ENCODE measurements at regions not wholly inside any gene's neighbourhood (a gene's known extent, or its start where the extent isn't known, plus 50 kb on each side); places are given as distances from the start of the nearest gene placed in this dataset.
A peak's percentile ranks its signal among the peaks of the same experiment; 100 is the strongest.
"Not testable (repeated sequence)": the region's sequence is repeated elsewhere in the genome, so short reads cannot be mapped to it uniquely, and the experiment has no call there.

- not testable (repeated sequence) for DNase-seq
Measured at GRCh38 chr10:38364073-38364472, 269.9 kb downstream of the ZNF37A start.

- DNase-seq: peak; percentile 1 to 22
Measured at GRCh38 chr10:38365917-38366316, 271.8 kb downstream of the ZNF37A start.

- not testable (repeated sequence) for DNase-seq
Measured at GRCh38 chr10:38383800-38384199, 289.7 kb downstream of the ZNF37A start.

- DNase-seq: not testable (repeated sequence)
Measured at GRCh38 chr10:38386869-38387268, 292.7 kb downstream of the ZNF37A start.

- peak in 1 of 2 experiments; percentile 0 for DNase-seq
Measured at GRCh38 chr10:38390725-38391124, 296.6 kb downstream of the ZNF37A start.

- not testable (repeated sequence) for DNase-seq
Measured at GRCh38 chr10:38395465-38395864, 301.3 kb downstream of the ZNF37A start.

GRCh38 chr10:38396178-38396954 lies 302.2 kb downstream of the ZNF37A start:
- not testable (repeated sequence) for DNase-seq

- not testable (repeated sequence) for DNase-seq
Measured at GRCh38 chr10:38401565-38401964, 307.4 kb downstream of the ZNF37A start.

GRCh38 chr10:38402442-38403346 lies 308.6 kb downstream of the ZNF37A start:
- peak; percentile 59 to 92 for DNase-seq

GRCh38 chr10:38403347-38404117 lies 309.4 kb downstream of the ZNF37A start:
- DNase-seq: not testable (repeated sequence)

- not testable (repeated sequence) for DNase-seq
Measured at GRCh38 chr10:38423634-38424033, 329.5 kb downstream of the ZNF37A start.

GRCh38 chr10:38430242-38430641 lies 336.1 kb downstream of the ZNF37A start:
- DNase-seq: not testable (repeated sequence)

- not testable (repeated sequence) for DNase-seq
Measured at GRCh38 chr10:38437359-38437758, 343.2 kb downstream of the ZNF37A start.

- DNase-seq: not testable (repeated sequence)
Measured at GRCh38 chr10:38448614-38449355, 354.6 kb downstream of the ZNF37A start.

- not testable (repeated sequence) for DNase-seq
Measured at GRCh38 chr10:38449618-38450017, 355.5 kb downstream of the ZNF37A start.

- DNase-seq: not testable (repeated sequence)
Measured at GRCh38 chr10:38450372-38451057, 356.4 kb downstream of the ZNF37A start.

- DNase-seq: not testable (repeated sequence)
Measured at GRCh38 chr10:38451306-38451967, 357.3 kb downstream of the ZNF37A start.

All from NCI-H446 (cell line).